ENCODE measurements at regions not wholly inside any gene's neighbourhood (a gene's known extent, or its start where the extent isn't known, plus 50 kb on each side); places are given as distances from the start of the nearest gene placed in this dataset.
"Not testable (repeated sequence)": the region's sequence is repeated elsewhere in the genome, so short reads cannot be mapped to it uniquely, and the experiment has no call there.

DNA sequence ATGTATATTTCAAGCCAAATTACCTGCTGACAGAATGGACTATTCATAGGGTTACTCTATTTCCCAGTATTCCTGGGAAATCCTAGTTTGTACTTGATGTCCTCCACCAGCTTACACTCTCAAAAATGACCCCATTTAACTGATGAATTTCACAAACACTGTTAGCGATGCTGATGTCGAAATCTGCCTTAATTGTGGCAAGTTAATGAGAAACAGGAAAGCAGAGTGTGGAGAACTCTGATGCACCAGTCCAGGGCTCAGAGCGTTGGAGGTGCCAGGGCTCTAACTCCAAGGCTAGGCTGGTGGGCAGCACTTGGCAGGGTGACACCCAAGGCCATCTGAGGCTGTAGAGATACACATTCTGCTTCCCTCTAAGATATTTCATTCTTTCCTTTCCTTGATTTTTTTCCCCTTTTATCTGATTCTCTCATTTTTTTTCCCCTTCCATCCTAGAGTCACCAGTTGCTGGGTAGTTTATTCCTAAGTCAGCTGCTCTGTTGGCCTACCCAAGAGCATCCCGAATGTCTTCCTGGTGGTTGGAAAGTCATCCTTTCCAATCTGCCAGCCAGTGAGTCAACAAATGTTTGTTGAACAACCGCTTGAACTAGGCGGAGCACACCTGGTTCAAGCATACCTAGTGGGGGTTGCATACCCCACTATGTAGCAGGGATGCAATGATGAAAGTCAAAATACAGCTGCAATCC is 525.0 kb upstream of the NRP1 start:
- DNase-seq: peak; percentile 12

DNA sequence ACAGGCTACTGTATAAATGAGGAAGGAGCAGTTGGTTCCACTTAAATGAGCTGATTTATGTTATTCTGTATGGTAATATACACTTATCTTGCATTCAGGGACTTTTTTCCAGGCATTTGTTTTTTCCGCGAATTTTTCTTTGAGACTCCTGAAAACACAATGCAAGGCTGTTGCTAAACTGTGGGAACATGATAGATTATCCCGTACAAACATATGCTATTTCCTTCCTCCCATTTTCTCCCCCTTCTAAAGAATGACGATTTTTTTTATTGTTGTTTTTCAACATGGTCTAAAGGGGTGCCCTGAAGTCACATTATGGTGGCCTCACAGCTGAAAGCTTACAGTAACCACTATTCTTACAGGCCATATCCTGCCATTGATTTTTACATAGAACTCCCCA is 523.9 kb upstream of the NRP1 start:
- peak; percentile 10 for DNase-seq

DNA sequence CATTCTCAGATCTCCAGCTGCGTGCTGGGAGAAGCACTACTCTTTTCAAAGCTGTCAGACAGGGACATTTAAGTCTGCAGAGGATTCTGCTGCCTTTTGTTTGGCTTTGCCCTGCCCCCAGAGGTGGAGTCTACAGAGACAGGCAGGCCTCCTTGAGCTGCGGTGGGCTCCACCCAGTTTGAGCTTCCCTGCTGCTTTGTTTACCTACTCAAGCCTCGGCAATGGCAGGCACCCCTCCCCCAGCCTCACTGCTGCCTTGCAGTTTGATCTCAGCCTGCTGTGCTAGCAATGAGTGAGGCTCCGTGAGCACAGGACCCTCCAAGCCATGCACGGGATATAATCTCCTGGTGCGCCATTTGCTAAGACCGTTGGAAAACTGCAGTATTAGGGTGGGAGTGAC is 518.8 kb upstream of the NRP1 start:
- DNase-seq: not testable (repeated sequence)

DNA sequence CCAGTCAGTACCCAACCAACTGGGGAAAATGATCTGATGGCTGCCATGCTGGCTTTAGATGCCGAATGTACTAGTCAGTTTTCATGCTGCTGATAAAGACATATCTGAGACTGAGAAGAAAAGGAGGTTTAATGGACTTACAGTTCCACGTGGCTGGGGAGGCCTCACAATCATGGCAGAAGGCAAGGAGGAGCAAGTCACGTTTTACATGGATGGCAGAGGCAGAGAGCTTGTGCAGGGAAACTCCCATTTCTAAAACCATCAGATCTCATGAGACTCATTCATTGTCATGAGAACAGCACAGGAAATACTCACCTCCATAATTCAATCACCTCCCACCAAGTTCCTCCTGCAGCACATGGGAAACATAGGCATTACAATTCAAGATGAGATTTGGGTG is 508.9 kb upstream of the NRP1 start:
- no peak for DNase-seq

DNA sequence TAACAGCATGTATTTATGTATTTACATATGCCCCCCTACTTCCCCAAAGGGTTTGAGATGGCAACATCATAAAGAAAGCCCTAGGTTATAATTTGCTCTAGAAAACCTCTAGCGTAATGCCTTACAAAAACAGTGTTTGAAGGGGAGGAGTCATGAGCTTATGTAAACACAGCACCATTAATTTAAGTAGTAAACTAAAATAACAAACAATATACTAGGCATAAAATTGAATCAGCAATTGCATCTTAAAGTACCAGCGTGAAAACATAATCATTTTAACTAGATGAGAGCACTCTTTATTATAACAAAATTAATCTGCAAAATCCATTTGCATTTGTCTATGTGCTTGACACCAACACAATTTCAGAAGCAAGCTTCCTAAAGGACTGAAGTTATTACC is 507.2 kb upstream of the NRP1 start:
- no peak for DNase-seq

DNA sequence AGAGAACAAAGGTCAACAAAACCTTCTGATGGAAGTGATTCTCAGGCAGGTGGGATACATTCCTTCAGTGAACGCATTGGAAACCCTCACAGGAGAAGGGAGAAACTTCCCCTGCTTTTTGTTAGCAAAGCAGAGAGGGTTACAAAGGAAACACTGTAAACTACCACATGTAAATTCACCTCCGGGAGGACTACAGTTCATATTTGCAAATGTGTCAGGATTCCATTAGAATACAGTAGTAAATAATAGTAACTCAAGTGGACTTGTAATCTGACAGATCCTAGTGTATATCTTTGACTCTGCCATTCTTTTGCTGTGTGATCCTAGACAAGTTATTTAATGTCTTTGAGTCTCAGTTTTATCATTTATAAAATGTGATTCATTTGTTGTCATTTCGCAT is 504.3 kb upstream of the NRP1 start:
- DNase-seq: no peak

DNA sequence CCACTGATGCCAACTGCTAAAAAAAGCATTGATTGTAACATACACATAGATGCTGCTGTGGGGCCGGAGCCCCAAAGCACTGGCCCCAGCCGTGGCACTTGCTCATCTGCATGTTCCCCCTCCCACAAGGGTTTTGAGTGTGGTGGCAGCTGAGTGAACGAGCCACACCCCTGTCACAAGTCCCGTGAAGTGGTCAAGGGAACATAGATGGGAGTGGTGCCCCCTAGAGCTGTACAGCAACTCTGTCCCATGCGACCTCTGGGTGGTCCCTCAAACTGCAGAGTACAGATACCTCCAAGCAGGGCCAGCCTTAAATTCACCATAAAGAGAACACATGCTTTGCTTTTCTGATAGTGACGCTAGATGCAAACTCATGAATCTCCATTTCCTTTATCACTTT is 503.3 kb upstream of the NRP1 start:
- DNase-seq: no peak

DNA sequence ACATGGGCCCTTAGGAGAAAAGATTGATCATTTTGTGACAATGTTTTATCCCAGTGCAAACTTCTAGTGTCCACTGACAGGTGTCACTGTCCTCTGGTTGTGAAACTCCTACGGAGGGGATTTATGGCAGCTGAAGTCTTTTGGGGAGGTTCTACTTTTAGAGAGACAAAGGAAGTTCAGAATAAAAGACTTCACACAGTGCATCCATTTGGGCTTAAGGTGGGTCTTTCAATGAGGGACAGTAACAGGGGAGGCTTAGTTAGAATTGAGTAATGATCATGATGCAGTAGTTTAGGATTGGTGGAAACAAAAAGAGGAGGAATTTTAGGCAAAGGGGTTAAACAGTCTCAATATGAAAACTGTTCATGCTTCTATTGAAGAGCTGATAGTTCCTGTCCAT is 501.1 kb upstream of the NRP1 start:
- DNase-seq: no peak

DNA sequence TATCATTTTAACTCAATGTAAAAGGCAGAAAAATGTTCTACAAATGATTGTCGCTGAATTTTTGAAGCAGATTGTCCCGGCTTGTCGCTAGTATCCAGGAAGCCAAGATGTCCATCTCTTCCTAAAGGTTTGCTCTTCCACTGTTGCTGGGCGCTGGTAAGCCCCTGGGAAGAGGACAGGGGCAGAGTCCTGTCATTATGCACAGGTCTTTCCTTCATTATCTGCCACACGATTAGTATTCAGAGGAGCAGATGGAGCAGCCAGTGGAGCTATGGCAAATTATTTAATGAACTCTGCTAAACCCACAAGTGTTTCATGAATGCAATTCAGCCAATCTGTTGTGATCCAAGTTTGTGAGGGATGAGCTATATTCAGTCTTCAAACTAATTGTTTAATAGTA is 499.1 kb upstream of the NRP1 start:
- DNase-seq: no peak

DNA sequence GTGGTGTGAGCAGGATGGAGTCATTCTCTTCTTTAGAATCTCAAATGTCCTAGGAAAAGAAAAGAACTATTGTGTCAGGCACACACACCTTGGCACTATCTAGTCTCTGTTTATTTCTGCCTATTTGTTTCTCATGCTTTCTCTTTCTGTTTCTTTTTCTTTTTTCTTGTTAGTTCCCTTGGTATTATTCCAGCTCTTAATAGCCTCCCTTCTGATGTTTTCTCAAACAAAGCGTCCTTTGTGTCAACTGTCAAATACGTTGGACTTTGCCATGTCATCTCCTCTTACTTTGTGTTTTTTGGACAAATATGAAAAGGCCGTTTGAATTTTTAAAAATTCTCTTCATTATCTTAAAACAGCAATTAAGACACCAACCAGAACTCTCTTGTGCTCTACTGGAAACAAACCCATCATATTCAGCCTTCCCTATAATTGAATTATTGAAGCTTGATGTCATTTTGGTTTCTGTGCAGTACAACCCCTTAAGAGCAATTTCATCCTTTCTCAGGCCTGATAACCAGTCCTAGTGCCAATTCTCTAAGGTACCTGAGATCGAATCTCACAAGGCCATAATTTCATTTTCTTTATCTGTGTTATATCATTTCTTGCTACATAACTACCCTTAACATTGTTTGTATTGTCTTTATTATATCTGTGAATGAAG is 497.8 kb upstream of the NRP1 start:
- no peak for DNase-seq

DNA sequence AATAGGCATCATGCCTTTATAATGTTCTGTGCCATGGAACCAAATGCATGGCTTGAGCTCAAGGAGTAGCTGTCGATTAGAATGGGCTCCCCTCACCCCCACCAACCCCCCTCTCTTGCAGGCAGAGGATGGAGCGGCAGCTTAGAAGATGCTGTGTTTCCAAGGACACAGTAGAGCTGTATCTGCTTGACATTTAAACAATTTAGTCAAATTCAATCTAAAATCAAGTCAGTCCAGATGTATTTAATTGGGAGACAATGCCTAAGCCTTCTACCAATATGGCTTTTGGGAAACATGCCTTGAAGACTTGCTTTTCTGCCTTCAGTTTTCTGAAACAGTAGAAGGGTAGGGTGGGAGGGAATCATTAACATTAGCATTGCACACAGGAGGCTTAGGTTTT is 497.1 kb upstream of the NRP1 start:
- no peak for DNase-seq

DNA sequence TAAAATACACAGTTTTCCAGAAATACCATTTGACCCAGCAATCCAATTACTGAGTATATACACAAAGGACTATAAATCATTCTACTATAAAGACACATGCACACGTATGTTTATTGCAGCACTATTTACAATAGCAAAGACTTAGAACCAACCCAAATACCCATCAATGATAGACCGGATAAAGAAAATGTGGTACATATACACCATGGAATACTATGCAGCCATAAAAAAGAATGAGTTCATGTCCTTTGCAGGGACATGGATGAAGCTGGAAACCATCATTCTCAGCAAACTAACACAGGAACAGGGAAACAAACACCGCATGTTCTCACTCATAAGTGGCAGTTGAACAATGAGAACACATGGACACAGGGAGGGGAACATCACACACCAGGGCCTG is 495.4 kb upstream of the NRP1 start:
- DNase-seq: not testable (repeated sequence)

DNA sequence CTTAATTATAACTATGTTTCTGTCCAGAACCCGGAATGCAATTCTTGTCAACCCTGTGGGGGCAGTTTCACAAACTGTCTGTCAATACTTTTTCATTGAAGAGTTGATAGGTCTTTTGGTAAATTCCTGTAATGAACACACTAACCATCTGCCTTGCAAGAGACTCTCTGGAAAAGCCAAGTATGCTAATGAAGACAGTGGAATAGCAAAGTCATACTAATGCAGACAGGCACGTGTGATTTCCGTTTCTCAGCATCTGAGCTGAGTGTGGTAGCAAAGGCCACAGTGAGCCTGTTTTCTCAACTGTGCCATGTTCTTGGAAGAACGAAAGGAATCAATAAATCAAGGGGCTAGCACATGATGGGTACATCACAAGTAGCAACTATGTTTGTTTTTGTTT is 494.1 kb upstream of the NRP1 start:
- DNase-seq: no peak

DNA sequence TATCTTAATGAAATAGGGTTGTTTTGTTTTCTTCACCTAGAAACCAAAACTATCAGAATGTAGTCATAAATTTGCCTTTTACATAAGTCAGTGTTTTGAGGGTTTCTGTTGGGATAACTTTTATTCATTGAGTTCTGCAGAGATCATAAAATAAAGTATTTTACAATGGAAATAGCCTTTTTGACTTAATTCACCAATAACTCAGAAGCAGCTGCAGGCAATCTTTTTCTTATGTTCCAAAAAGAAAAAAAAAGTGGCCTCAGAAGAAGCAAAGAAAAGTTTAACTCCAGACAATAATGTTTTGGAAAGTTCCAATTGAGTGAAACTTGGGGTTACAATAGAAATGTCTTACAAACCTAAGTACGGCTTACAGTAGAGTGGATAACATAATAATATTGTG is 491.7 kb upstream of the NRP1 start:
- no peak for DNase-seq

DNA sequence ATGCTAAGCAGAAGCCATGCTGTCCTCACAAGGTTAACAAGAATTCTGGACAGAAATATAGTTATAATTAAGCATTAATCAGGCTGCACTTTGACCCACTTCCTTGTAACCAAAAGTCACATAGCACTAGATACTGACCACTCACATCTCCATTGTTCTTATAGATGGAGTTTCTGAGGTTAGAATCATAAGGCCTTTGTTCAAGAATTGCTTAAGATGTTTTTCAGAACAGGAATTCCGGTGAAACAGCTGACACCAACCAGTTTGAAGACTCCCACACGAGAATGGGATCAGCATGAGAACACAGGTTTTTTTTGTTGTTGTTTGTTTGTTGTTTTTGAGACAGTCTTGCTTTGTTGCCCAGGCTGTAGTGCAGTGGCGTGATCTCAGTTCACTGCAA is 488.3 kb upstream of the NRP1 start:
- no peak for DNase-seq

DNA sequence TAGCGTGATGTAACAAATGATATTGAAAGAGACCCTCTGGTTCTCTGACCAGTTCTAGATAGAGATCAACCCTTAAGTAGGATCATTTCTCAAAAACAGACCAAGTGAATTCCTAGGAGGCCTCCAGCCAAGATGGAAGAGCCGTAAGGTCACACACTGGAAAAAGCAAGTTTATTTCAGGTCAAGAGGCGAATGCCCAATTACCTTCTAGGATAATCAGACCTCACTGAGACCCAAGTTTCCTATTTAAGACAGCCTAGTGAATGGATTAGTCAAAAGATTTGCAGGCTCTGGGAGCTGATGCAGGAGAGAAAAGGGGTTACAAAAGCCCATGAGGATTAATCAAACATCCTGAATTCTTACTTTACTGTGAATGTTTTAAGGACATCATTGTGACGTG is 486.1 kb upstream of the NRP1 start:
- no peak for DNase-seq

DNA sequence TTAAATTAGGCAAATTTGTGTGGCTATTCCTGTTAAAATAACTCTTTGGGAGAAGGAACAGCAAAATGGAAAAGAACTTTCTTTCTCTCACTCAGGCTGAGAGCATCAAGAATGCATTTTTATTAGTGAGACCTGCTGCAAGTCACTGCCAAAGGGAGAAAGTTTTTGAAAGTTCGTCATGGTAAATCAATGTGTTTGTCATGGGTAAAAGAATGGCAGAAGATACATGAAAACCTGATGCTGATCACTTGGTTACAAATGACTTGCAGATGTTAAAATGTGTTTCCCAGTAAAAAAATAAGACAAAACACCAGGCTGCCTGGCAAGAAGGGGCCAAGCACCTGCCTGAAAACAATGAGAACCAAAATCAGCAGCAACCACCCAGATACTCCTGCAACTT is 484.7 kb upstream of the NRP1 start:
- no peak for DNase-seq

DNA sequence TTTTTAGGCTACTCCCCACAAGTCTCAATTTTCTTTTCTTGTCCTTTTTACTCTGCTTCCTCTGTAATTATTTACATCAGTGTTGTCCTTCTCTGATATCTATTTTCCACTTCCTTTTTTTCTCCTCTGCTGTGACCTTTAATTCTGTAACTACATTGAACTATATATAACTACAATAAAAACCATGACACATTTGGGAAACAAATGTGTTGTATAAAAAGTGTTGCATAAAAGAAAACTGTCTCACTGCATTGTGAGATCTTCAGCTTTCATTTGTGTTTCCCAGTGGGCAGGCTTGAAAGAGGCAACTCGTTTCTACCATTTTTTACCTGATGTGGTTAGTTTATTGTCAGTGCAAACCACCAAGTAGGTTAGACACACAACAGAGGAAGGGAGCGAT is 483.9 kb upstream of the NRP1 start:
- peak; percentile 74 for DNase-seq

DNA sequence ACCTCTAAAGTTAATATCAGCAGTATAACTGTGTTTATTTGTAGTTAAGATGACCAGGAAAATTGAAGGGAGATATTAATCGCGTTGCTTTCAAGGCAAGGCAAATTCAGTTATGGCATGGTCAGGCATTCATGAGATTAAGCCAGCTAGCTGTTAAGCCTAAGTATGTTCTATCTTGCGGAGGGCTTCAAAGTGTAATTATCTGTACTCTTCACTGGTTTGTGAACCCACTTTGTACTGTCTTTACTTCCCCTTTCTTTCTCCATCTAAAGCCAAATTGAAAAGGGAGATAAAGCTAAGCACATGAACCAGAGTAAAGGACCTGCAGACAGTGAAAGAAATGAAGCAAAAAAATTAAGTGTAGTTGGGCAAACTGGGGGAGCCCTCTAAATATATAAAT is 483.1 kb upstream of the NRP1 start:
- no peak for DNase-seq

DNA sequence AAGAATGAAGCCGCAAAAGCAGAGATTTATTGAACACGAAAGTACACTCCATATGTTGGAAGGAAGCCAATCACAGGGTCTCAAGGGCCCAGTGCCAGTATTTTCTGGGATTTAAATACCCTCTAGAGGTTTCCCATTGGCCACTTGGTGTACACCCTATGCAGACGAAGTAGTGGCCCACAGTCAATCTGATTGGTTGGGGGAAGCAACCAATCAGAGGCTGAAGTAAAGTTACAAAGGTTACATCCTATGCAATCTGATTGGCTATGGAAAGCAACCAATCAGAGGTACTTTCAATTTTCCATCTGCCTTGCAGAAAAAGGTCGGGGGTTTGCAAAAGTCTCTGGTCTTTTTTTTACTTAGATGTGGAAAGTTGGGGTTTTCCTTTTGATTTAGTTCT is 481.3 kb upstream of the NRP1 start:
- DNase-seq: peak; percentile 26

DNA sequence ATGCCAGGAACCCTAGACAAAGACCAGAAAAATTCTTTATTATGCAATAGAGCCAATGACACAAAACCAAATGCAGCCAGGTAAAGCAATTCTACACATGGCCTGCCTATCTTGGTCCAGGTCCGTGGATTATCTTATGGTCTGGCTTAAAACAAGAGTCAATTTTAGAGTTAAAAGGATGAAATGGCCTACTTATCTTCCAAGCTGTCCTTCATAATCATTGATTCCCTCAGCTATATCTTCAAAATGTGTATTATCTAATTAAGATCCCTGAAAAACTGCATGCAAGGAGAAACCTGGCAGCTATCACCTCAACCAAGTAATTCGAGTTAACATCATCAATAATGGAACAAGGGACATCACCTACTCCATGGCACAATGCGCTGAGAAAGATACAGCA is 479.4 kb upstream of the NRP1 start:
- DNase-seq: no peak

DNA sequence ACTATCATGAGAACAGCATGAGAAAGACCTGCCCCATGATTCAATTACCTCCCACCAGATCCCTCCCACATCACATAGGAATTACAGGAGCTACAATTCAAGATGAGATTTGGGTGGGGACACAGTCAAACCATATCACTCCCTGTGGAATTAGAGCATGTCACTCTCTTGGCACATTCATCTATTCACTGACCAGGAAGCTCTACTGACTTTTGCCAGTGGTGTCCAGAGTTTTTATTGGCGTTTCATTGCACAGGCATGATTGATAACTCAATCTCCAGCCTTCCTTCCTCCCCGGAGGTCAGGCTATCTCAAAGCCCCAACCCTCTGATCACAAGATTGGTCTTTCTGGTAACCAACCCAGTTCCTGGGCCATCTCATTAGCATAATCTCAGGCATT is 478.9 kb upstream of the NRP1 start:
- DNase-seq: no peak

DNA sequence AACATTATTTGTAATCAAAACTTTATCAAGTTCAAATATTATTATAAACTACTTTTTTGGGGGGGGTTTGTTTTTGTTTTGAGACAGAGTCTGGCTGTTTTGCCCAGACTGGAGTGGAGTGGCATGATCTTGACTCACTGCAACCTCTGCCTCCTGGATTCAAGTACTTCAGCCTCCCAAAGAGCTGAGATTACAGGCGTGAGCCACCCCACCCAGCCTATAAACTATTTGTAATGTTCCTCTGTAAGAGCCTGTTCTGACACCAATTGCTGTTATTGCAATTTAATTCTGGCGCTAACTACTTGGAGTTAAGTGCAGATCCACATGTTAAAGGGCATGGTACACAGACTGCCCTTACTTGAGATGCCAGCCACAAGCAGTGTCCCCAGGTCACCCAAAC is 478.1 kb upstream of the NRP1 start:
- no peak for DNase-seq

DNA sequence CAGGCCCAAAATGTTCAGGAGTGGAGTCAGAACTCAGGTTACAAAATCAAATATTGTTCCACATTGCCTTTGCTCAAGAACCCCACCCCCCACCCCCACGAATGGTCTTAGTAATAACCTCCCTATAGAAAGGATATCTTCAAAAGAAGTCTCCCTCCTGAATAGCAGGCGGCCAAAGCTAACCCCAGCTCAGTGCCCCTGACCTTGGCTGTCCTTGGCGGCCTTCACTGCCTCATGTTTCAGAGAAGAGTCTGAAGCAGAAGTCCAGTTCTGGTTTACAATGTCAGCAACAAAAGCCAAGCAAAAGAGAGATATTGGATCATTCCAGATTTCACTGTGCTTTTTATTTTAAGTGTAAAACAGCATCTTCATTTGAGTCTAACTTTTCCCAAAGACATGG is 476.5 kb upstream of the NRP1 start:
- no peak for DNase-seq

DNA sequence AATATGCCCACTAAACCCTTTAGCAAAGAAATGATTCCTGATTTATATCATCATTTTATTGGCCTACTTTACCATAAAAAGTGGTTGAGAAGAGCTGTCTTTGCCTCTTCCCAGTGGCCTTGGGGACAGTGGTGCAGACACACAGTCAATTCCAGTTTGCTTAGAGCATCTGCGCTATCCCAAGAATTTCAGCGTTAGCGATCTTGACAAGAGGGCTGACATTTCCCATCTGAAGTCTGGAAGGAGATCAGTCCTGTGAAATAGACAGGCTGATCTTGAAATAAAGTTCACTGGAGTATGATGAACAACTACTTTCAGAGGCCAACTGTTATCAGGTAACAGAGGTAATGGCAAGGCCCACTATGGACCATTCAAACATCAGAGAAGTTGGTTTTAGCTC is 475.3 kb upstream of the NRP1 start:
- no peak for DNase-seq
